ENCODE measurements at regions not wholly inside any gene's neighbourhood (a gene's known extent, or its start where the extent isn't known, plus 50 kb on each side); places are given as distances from the start of the nearest gene placed in this dataset.

- H3K9me3 ChIP-seq (ENCODE audit: control insufficient read depth in 2 of 2, low read length in 2 of 2), result no peaks in the 10 kb centered on the region
- peaks cover 14% of the 10 kb centered on the region for H3K4me1 ChIP-seq (ENCODE audit: control insufficient read depth, insufficient read depth, low read length)
- H3K27ac ChIP-seq (ENCODE audit: low read length), result no peak overlapping the region
- no peak overlapping the region for H3K4me3 ChIP-seq (ENCODE audit: low read length in 2 of 2)
- no peak overlapping the region for H3K9ac ChIP-seq (ENCODE audit: low read length in 2 of 2)
- H3K27me3 ChIP-seq (ENCODE audit: control insufficient read depth in 1 of 2, insufficient read depth in 2 of 2, low read length in 2 of 2), result no peaks in the 10 kb centered on the region
- H3K36me3 ChIP-seq (ENCODE audit: control insufficient read depth in 2 of 2, insufficient read depth in 2 of 2, low read length in 2 of 2), result no peaks in the 10 kb centered on the region
Observed at GRCh38 chr9:105062222-105062855, 134.4 kb upstream of the ABCA1 start.

- H3K27ac ChIP-seq (ENCODE audit: low read length), result peak overlapping the region; percentile 60
- H3K9me3 ChIP-seq (ENCODE audit: control insufficient read depth in 2 of 2, low read length in 2 of 2), result no peaks in the 10 kb centered on the region
- no peaks in the 10 kb centered on the region for H3K27me3 ChIP-seq (ENCODE audit: control insufficient read depth in 1 of 2, insufficient read depth in 2 of 2, low read length in 2 of 2)
- H3K36me3 ChIP-seq (ENCODE audit: control insufficient read depth in 2 of 2, insufficient read depth in 2 of 2, low read length in 2 of 2), result no peaks in the 10 kb centered on the region
- H3K9ac ChIP-seq (ENCODE audit: low read length in 2 of 2), result peak overlapping the region; percentile 13 to 25
- H3K4me1 ChIP-seq (ENCODE audit: control insufficient read depth, insufficient read depth, low read length), result peaks cover 14% of the 10 kb centered on the region
- H3K4me3 ChIP-seq (ENCODE audit: low read length in 2 of 2), result peak overlapping the region; percentile 40 to 42
Observed at GRCh38 chr9:105064248-105065097, 136.5 kb upstream of the ABCA1 start.

GRCh38 chr9:105065098-105066088, 137.4 kb upstream of the ABCA1 start:
- Histone ChIP-seq H3K4me3 (ENCODE audit: low read length in 2 of 2) (peak overlapping the region; percentile 30 to 42), H3K27me3 (ENCODE audit: control insufficient read depth in 1 of 2, insufficient read depth in 2 of 2, low read length in 2 of 2) (no peaks in the 10 kb centered on the region), H3K9ac (ENCODE audit: low read length in 2 of 2) (peak overlapping the region in 1 of 2 donors; percentile 12), H3K9me3 (ENCODE audit: control insufficient read depth in 2 of 2, low read length in 2 of 2) (no peaks in the 10 kb centered on the region), H3K36me3 (ENCODE audit: control insufficient read depth in 2 of 2, insufficient read depth in 2 of 2, low read length in 2 of 2) (no peaks in the 10 kb centered on the region), H3K4me1 (ENCODE audit: control insufficient read depth, insufficient read depth, low read length) (peaks cover 14% of the 10 kb centered on the region), H3K27ac (ENCODE audit: low read length) (peak overlapping the region; percentile 60)

GRCh38 chr9:105066275-105066865, 138.4 kb upstream of the ABCA1 start:
- no peaks in the 10 kb centered on the region for H3K27me3 ChIP-seq (ENCODE audit: control insufficient read depth in 1 of 2, insufficient read depth in 2 of 2, low read length in 2 of 2)
- no peak overlapping the region for H3K9ac ChIP-seq (ENCODE audit: low read length in 2 of 2)
- H3K36me3 ChIP-seq (ENCODE audit: control insufficient read depth in 2 of 2, insufficient read depth in 2 of 2, low read length in 2 of 2), result no peaks in the 10 kb centered on the region
- no peak overlapping the region for H3K4me3 ChIP-seq (ENCODE audit: low read length in 2 of 2)
- H3K4me1 ChIP-seq (ENCODE audit: control insufficient read depth, insufficient read depth, low read length), result peaks cover 14% of the 10 kb centered on the region
- no peaks in the 10 kb centered on the region for H3K9me3 ChIP-seq (ENCODE audit: control insufficient read depth in 2 of 2, low read length in 2 of 2)
- no peak overlapping the region for H3K27ac ChIP-seq (ENCODE audit: low read length)

- Histone ChIP-seq H3K36me3 (ENCODE audit: control insufficient read depth in 2 of 2, insufficient read depth in 2 of 2, low read length in 2 of 2) (no peaks in the 10 kb centered on the region), H3K4me3 (ENCODE audit: low read length in 2 of 2) (no peak overlapping the region), H3K9me3 (ENCODE audit: control insufficient read depth in 2 of 2, low read length in 2 of 2) (no peaks in the 10 kb centered on the region), H3K9ac (ENCODE audit: low read length in 2 of 2) (no peak overlapping the region), H3K4me1 (ENCODE audit: control insufficient read depth, insufficient read depth, low read length) (peaks cover 14% of the 10 kb centered on the region), H3K27ac (ENCODE audit: low read length) (no peak overlapping the region), H3K27me3 (ENCODE audit: control insufficient read depth in 1 of 2, insufficient read depth in 2 of 2, low read length in 2 of 2) (no peaks in the 10 kb centered on the region)
Observed at GRCh38 chr9:105067895-105068580, 140.1 kb upstream of the ABCA1 start.

GRCh38 chr9:105069285-105069684, 141.3 kb upstream of the ABCA1 start:
- H3K4me1 ChIP-seq (ENCODE audit: control insufficient read depth, insufficient read depth, low read length), result peaks cover 8% of the 10 kb centered on the region
- H3K9me3 ChIP-seq (ENCODE audit: control insufficient read depth in 2 of 2, low read length in 2 of 2), result no peaks in the 10 kb centered on the region
- H3K27ac ChIP-seq (ENCODE audit: low read length), result no peak overlapping the region
- H3K27me3 ChIP-seq (ENCODE audit: control insufficient read depth in 1 of 2, insufficient read depth in 2 of 2, low read length in 2 of 2), result no peaks in the 10 kb centered on the region
- no peaks in the 10 kb centered on the region for H3K36me3 ChIP-seq (ENCODE audit: control insufficient read depth in 2 of 2, insufficient read depth in 2 of 2, low read length in 2 of 2)
- H3K4me3 ChIP-seq (ENCODE audit: low read length in 2 of 2), result no peak overlapping the region
- H3K9ac ChIP-seq (ENCODE audit: low read length in 2 of 2), result no peak overlapping the region

GRCh38 chr9:105069696-105070095, 141.7 kb upstream of the ABCA1 start:
- H3K4me1 ChIP-seq (ENCODE audit: control insufficient read depth, insufficient read depth, low read length), result peaks cover 4% of the 10 kb centered on the region
- H3K36me3 ChIP-seq (ENCODE audit: control insufficient read depth in 2 of 2, insufficient read depth in 2 of 2, low read length in 2 of 2), result no peaks in the 10 kb centered on the region
- H3K4me3 ChIP-seq (ENCODE audit: low read length in 2 of 2), result no peak overlapping the region
- H3K27ac ChIP-seq (ENCODE audit: low read length), result no peak overlapping the region
- no peaks in the 10 kb centered on the region for H3K27me3 ChIP-seq (ENCODE audit: control insufficient read depth in 1 of 2, insufficient read depth in 2 of 2, low read length in 2 of 2)
- no peaks in the 10 kb centered on the region for H3K9me3 ChIP-seq (ENCODE audit: control insufficient read depth in 2 of 2, low read length in 2 of 2)
- H3K9ac ChIP-seq (ENCODE audit: low read length in 2 of 2), result no peak overlapping the region

GRCh38 chr9:105070176-105070575, 142.2 kb upstream of the ABCA1 start:
- Histone ChIP-seq H3K4me1 (ENCODE audit: control insufficient read depth, insufficient read depth, low read length) (no peaks in the 10 kb centered on the region), H3K27me3 (ENCODE audit: control insufficient read depth in 1 of 2, insufficient read depth in 2 of 2, low read length in 2 of 2) (no peaks in the 10 kb centered on the region), H3K9me3 (ENCODE audit: control insufficient read depth in 2 of 2, low read length in 2 of 2) (no peaks in the 10 kb centered on the region), H3K36me3 (ENCODE audit: control insufficient read depth in 2 of 2, insufficient read depth in 2 of 2, low read length in 2 of 2) (no peaks in the 10 kb centered on the region), H3K27ac (ENCODE audit: low read length) (no peak overlapping the region), H3K9ac (ENCODE audit: low read length in 2 of 2) (no peak overlapping the region), H3K4me3 (ENCODE audit: low read length in 2 of 2) (no peak overlapping the region)

GRCh38 chr9:105072476-105072875, 144.5 kb upstream of the ABCA1 start:
- no peak overlapping the region for H3K4me3 ChIP-seq (ENCODE audit: low read length in 2 of 2)
- no peaks in the 10 kb centered on the region for H3K4me1 ChIP-seq (ENCODE audit: control insufficient read depth, insufficient read depth, low read length)
- H3K36me3 ChIP-seq (ENCODE audit: control insufficient read depth in 2 of 2, insufficient read depth in 2 of 2, low read length in 2 of 2), result no peaks in the 10 kb centered on the region
- H3K9me3 ChIP-seq (ENCODE audit: control insufficient read depth in 2 of 2, low read length in 2 of 2), result no peaks in the 10 kb centered on the region
- H3K9ac ChIP-seq (ENCODE audit: low read length in 2 of 2), result no peak overlapping the region
- no peaks in the 10 kb centered on the region for H3K27me3 ChIP-seq (ENCODE audit: control insufficient read depth in 1 of 2, insufficient read depth in 2 of 2, low read length in 2 of 2)
- no peak overlapping the region for H3K27ac ChIP-seq (ENCODE audit: low read length)

- Histone ChIP-seq H3K9ac (ENCODE audit: low read length in 2 of 2) (no peak overlapping the region), H3K27me3 (ENCODE audit: control insufficient read depth in 1 of 2, insufficient read depth in 2 of 2, low read length in 2 of 2) (no peaks in the 10 kb centered on the region), H3K27ac (ENCODE audit: low read length) (no peak overlapping the region), H3K9me3 (ENCODE audit: control insufficient read depth in 2 of 2, low read length in 2 of 2) (no peaks in the 10 kb centered on the region), H3K4me3 (ENCODE audit: low read length in 2 of 2) (no peak overlapping the region), H3K4me1 (ENCODE audit: control insufficient read depth, insufficient read depth, low read length) (no peaks in the 10 kb centered on the region), H3K36me3 (ENCODE audit: control insufficient read depth in 2 of 2, insufficient read depth in 2 of 2, low read length in 2 of 2) (no peaks in the 10 kb centered on the region)
Observed at GRCh38 chr9:105073147-105073546, 145.2 kb upstream of the ABCA1 start.

Data from stomach smooth muscle (tissue), 2 donors.